Muscle layer of colon (tissue), 2 donors: ENCODE measurements at regions not wholly inside any gene's neighbourhood (a gene's known extent, or its start where the extent isn't known, plus 50 kb on each side); places are given as distances from the start of the nearest gene placed in this dataset.

Source experiments
- H3K27ac ChIP-seq: one replicate; pipeline ENCODE4 v1.7.0; 2013; ENCODE audit warnings: low read depth, mild to moderate bottlenecking, low read length, moderate library complexity
- H3K27me3 ChIP-seq, 2 donors: one replicate each; pipeline ENCODE4 v1.7.0; 2013; ENCODE audit warnings: low read length in 2 of 2, mild to moderate bottlenecking in 2 of 2; ENCODE audit not compliant: insufficient read depth in 2 of 2, control insufficient read depth in 1 of 2
- H3K36me3 ChIP-seq: one replicate; pipeline ENCODE4 v1.7.0; 2013; ENCODE audit warnings: mild to moderate bottlenecking, low read length; ENCODE audit not compliant: insufficient read depth
- H3K4me1 ChIP-seq: one replicate; pipeline ENCODE4 v1.7.0; 2013; ENCODE audit warnings: mild to moderate bottlenecking, low read length; ENCODE audit not compliant: insufficient read depth
- H3K4me3 ChIP-seq, 2 donors: one replicate each; pipeline ENCODE4 v1.7.0; 2013; ENCODE audit warnings: low read length in 2 of 2, low read depth in 1 of 2, mild to moderate bottlenecking in 1 of 2, moderate library complexity in 1 of 2
- H3K9ac ChIP-seq: one replicate; pipeline ENCODE4 v1.7.0; 2013; ENCODE audit warnings: low read length
- H3K9me3 ChIP-seq: one replicate; pipeline ENCODE4 v1.7.0; 2013; ENCODE audit warnings: mild to moderate bottlenecking, low read length
- donor health status: abdominal sarcoma.
- donor health status: Adenocarcinoma of cecum.

DNA sequence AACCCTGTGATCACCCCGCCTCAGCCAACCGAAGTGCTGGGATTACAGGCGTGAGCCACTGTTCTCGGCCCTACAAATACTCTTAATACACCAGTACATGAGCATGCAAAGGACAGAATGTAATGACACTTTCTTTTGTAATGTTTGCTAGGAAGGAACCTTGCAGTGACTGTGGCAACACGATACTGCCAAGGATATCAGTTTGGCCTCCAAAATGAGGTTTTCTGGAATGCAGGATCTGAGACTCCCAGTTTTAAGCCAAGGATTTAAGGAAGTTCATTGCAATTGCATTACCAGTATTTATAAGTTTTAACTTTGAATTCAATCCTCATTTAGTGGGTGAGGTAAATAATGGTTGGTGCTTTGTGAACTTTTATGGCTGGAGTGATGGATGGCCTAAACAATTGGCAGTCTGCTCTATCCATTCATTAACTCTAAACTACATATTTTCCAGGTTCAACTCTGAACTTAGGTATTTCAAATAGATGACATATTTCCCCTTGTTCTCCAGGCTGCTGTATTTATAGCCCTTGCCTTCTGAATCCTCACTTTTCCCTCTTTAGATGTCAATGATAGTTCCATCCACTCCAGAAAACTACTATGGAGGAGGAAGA, 330.3 kb downstream of the C11orf87 start:
- Histone ChIP-seq H3K9ac (no peak overlapping the region), H3K27me3 (no peaks in the 10 kb centered on the region), H3K9me3 (no peaks in the 10 kb centered on the region), H3K27ac (no peak overlapping the region), H3K4me1 (no peaks in the 10 kb centered on the region), H3K36me3 (no peaks in the 10 kb centered on the region), H3K4me3 (no peak overlapping the region)

- Histone ChIP-seq H3K4me3 (no peak overlapping the region), H3K9me3 (no peaks in the 10 kb centered on the region), H3K27me3 (no peaks in the 10 kb centered on the region), H3K36me3 (no peaks in the 10 kb centered on the region), H3K9ac (no peak overlapping the region), H3K4me1 (no peaks in the 10 kb centered on the region), H3K27ac (no peak overlapping the region)
Measured at GRCh38 chr11:109756521-109756920, 334.5 kb downstream of the C11orf87 start.

GRCh38 chr11:109756951-109757350, 335.0 kb downstream of the C11orf87 start:
- Histone ChIP-seq H3K27ac (no peak overlapping the region), H3K36me3 (no peaks in the 10 kb centered on the region), H3K27me3 (no peaks in the 10 kb centered on the region), H3K4me3 (no peak overlapping the region), H3K9me3 (no peaks in the 10 kb centered on the region), H3K4me1 (no peaks in the 10 kb centered on the region), H3K9ac (no peak overlapping the region)

DNA sequence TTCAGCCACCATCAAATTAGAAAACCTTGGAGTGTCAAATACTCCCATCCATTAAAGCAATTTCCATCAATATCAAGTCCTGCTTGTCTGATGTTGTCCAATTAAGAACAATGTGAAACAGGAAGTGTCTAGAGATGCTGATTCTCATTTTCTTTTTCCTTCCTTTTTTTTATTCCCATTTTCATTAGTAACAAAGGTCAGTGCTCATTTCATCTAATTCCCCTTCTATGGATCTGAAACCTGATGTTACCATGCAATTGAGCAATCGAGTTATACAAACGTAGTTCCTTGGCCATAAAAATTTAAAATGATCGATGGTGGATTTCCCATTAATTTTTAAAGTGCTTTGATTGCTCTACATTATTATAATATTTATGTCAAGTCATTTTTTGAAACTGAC, 330.6 kb upstream of the ZC3H12C start:
- Histone ChIP-seq H3K9me3 (no peaks in the 10 kb centered on the region), H3K36me3 (no peaks in the 10 kb centered on the region), H3K4me3 (no peak overlapping the region), H3K9ac (no peak overlapping the region), H3K27me3 (no peaks in the 10 kb centered on the region), H3K4me1 (no peaks in the 10 kb centered on the region), H3K27ac (no peak overlapping the region)

- Histone ChIP-seq H3K36me3 (no peaks in the 10 kb centered on the region), H3K4me1 (no peaks in the 10 kb centered on the region), H3K27ac (no peak overlapping the region), H3K4me3 (no peak overlapping the region), H3K27me3 (no peaks in the 10 kb centered on the region), H3K9ac (no peak overlapping the region), H3K9me3 (no peaks in the 10 kb centered on the region)
Measured at GRCh38 chr11:109765709-109766311, 327.4 kb upstream of the ZC3H12C start.

GRCh38 chr11:109769858-109770257, 323.3 kb upstream of the ZC3H12C start:
- no peaks in the 10 kb centered on the region for H3K27me3 ChIP-seq
- no peak overlapping the region for H3K4me3 ChIP-seq
- H3K36me3 ChIP-seq = no peaks in the 10 kb centered on the region
- no peak overlapping the region for H3K27ac ChIP-seq
- no peak overlapping the region for H3K9ac ChIP-seq
- no peaks in the 10 kb centered on the region for H3K9me3 ChIP-seq
- H3K4me1 ChIP-seq = no peaks in the 10 kb centered on the region

DNA sequence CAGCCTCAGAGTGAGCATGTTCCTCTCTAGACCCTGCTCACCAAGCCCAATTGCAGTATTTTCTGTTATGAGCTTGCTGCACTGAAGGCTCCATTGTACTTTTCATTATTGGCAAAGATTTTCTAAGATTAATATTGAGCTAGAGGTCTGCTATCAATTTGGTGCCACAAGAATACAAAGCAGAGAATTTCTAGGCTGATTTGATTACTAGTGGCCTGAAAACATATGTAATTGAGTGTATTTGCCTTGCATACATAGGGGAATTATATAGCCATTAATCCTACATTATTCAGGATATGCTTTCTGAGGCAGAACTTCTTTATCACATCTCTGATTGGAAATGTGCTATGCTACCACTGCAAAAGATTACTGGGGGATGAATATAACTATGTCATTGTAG, 322.9 kb upstream of the ZC3H12C start:
- H3K36me3 ChIP-seq = no peaks in the 10 kb centered on the region
- no peaks in the 10 kb centered on the region for H3K4me1 ChIP-seq
- H3K9me3 ChIP-seq = no peaks in the 10 kb centered on the region
- H3K27me3 ChIP-seq = no peaks in the 10 kb centered on the region
- H3K27ac ChIP-seq = no peak overlapping the region
- H3K4me3 ChIP-seq = no peak overlapping the region
- H3K9ac ChIP-seq = no peak overlapping the region

DNA sequence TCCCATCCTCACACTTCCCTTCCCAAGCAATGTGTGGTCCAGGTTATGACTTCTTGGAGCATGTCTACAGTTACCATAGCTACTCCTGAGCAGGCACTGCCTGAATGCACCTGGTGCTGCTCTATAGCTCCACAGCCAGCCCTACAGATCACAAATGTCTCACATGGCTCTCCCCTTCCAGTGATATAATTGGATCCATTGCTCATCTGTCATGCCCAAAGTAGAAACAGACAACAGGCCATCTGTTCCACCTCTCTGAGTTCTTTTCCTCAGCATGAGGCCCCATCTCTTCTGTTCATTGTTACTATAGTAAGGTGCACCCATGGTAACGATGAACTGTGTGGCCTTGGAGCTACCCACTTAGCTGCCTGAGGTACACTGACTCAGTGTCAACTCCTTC, 320.3 kb upstream of the ZC3H12C start:
- H3K27me3 ChIP-seq = no peaks in the 10 kb centered on the region
- H3K4me1 ChIP-seq = no peaks in the 10 kb centered on the region
- H3K36me3 ChIP-seq = no peaks in the 10 kb centered on the region
- no peak overlapping the region for H3K27ac ChIP-seq
- no peak overlapping the region for H3K9ac ChIP-seq
- no peak overlapping the region for H3K4me3 ChIP-seq
- no peaks in the 10 kb centered on the region for H3K9me3 ChIP-seq

GRCh38 chr11:109775686-109776085, 317.5 kb upstream of the ZC3H12C start:
- H3K36me3 ChIP-seq = no peaks in the 10 kb centered on the region
- H3K9ac ChIP-seq = no peak overlapping the region
- no peaks in the 10 kb centered on the region for H3K27me3 ChIP-seq
- no peak overlapping the region for H3K27ac ChIP-seq
- no peaks in the 10 kb centered on the region for H3K9me3 ChIP-seq
- no peaks in the 10 kb centered on the region for H3K4me1 ChIP-seq
- H3K4me3 ChIP-seq = no peak overlapping the region

DNA sequence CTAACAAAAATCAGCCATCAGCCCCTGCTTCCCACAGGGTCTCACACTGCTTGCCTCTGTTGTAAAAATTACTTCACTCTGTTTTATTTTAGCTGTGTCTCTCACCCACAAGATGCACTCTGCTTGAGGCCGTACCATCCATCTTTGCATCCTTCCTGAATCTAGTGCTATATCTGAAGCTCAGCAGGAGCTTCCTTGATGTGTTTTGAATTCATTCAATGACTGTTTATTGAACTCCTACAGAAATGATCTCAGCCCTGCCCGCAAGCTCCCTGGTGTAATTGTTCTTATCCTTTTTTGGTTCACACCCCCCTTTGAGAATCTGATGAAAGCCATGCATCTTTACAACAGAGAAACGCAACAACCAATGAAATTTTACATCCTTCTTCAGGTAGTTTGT, 310.2 kb upstream of the ZC3H12C start:
- H3K4me1 ChIP-seq = no peaks in the 10 kb centered on the region
- no peaks in the 10 kb centered on the region for H3K36me3 ChIP-seq
- no peak overlapping the region for H3K4me3 ChIP-seq
- H3K27me3 ChIP-seq = no peaks in the 10 kb centered on the region
- no peaks in the 10 kb centered on the region for H3K9me3 ChIP-seq
- H3K27ac ChIP-seq = no peak overlapping the region
- no peak overlapping the region for H3K9ac ChIP-seq

GRCh38 chr11:109783840-109784239, 309.4 kb upstream of the ZC3H12C start:
- H3K27ac ChIP-seq = no peak overlapping the region
- no peak overlapping the region for H3K4me3 ChIP-seq
- no peaks in the 10 kb centered on the region for H3K9me3 ChIP-seq
- H3K36me3 ChIP-seq = no peaks in the 10 kb centered on the region
- H3K4me1 ChIP-seq = no peaks in the 10 kb centered on the region
- H3K27me3 ChIP-seq = no peaks in the 10 kb centered on the region
- H3K9ac ChIP-seq = no peak overlapping the region

DNA sequence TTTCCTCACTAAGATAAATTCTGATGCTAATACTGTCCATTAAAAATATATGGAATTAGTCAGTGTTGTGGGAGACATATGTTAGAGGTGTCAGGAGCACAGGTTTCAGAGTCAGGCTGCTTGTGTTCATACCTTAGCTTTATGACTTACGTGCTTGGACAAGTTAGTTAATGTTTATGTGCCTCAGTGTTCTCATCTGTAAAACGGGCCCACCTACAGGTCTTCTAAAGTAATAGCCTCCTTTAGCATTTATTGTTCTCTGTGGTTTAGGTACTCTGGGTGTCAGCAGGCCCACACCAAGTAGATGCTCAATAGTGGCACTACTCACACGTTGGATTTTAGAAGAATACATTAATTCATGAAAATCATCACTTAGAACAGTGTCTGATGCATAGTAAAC, 308.7 kb upstream of the ZC3H12C start:
- no peaks in the 10 kb centered on the region for H3K9me3 ChIP-seq
- H3K36me3 ChIP-seq = no peaks in the 10 kb centered on the region
- no peak overlapping the region for H3K4me3 ChIP-seq
- no peaks in the 10 kb centered on the region for H3K4me1 ChIP-seq
- H3K27ac ChIP-seq = no peak overlapping the region
- H3K27me3 ChIP-seq = no peaks in the 10 kb centered on the region
- no peak overlapping the region for H3K9ac ChIP-seq
